Lower leg skin (tissue), 3 donors: ENCODE measurements at regions not wholly inside any gene's neighbourhood (a gene's known extent, or its start where the extent isn't known, plus 50 kb on each side); places are given as distances from the start of the nearest gene placed in this dataset.

Experiments used
- POLR2A ChIP-seq, 2 donors: fragments of 450-650 bp; IDR thresholded peaks; one replicate each; pipeline ENCODE4 v1.6.1; 2016 to 2017; ENCODE audit warnings: antibody characterized with exemption in 2 of 2, mild to moderate bottlenecking in 1 of 2, moderate library complexity in 1 of 2
- TF ChIP-seq, protein P1 (sequence below), 3 donors: fragments of 450-650 bp; IDR thresholded peaks; one replicate each; pipeline ENCODE4 v1.5.1; 2016; ENCODE audit warnings: antibody characterized with exemption in 3 of 3, mild to moderate bottlenecking in 3 of 3, moderate library complexity in 2 of 3

DNA sequence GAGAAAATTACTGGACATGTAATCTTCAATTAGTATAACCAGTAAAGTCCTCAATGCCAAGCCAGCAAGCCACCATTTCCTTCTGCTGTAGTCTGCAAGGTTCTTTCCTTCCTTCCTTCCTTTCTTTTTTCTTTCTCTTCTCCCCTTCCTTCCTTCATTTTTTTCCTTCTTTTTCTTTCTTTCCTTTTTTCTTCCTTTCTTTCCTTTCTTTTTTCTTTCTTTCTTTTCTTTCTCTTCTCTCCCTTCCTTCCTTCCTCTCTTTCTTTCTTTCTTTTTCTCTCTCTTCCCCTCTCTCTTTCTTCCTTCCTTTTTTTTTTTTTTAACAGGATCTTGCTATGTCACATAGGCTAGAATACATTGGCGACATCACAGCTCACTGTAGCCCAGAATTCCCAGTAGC is 369.8 kb downstream of the SEMA3D start:
- TF ChIP-seq, protein P1, sequence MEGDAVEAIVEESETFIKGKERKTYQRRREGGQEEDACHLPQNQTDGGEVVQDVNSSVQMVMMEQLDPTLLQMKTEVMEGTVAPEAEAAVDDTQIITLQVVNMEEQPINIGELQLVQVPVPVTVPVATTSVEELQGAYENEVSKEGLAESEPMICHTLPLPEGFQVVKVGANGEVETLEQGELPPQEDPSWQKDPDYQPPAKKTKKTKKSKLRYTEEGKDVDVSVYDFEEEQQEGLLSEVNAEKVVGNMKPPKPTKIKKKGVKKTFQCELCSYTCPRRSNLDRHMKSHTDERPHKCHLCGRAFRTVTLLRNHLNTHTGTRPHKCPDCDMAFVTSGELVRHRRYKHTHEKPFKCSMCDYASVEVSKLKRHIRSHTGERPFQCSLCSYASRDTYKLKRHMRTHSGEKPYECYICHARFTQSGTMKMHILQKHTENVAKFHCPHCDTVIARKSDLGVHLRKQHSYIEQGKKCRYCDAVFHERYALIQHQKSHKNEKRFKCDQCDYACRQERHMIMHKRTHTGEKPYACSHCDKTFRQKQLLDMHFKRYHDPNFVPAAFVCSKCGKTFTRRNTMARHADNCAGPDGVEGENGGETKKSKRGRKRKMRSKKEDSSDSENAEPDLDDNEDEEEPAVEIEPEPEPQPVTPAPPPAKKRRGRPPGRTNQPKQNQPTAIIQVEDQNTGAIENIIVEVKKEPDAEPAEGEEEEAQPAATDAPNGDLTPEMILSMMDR (IDR thresholded peaks at IDR 0.05) = no peak
- TF ChIP-seq POLR2A (IDR thresholded peaks at IDR 0.05) = no peak
